NCI-H2081 (cell line): ENCODE measurements at regions not wholly inside any gene's neighbourhood (a gene's known extent, or its start where the extent isn't known, plus 50 kb on each side); places are given as distances from the start of the nearest gene placed in this dataset.

Experiments used
- DNase-seq, 2 experiments: peaks; one replicate each; lab custom pipeline; 2025; lab: John Stamatoyannopoulos, UW

GRCh38 chr1:82446236-82446635 is 645.5 kb downstream of the ADGRL2 start:
- DNase-seq, result no peak

GRCh38 chr1:82445827-82446226 is 645.1 kb downstream of the ADGRL2 start:
- no peak for DNase-seq

- DNase-seq, result no peak
Observed at GRCh38 chr1:82445132-82445531, 644.4 kb downstream of the ADGRL2 start.

GRCh38 chr1:82441402-82441801 is 640.7 kb downstream of the ADGRL2 start:
- no peak for DNase-seq

- no peak for DNase-seq
Observed at GRCh38 chr1:82423174-82423815, 622.6 kb downstream of the ADGRL2 start.

GRCh38 chr1:82421782-82422181 is 621.0 kb downstream of the ADGRL2 start:
- no peak for DNase-seq

- DNase-seq, result no peak
Observed at GRCh38 chr1:82420584-82420983, 619.9 kb downstream of the ADGRL2 start.

GRCh38 chr1:82411605-82412004 is 610.9 kb downstream of the ADGRL2 start:
- DNase-seq, result no peak

- no peak for DNase-seq
Observed at GRCh38 chr1:82405333-82405732, 604.6 kb downstream of the ADGRL2 start.

- DNase-seq, result peak in 1 of 2 experiments; percentile 35
Observed at GRCh38 chr1:82401116-82401515, 600.4 kb downstream of the ADGRL2 start.

GRCh38 chr1:82400521-82400920 is 599.8 kb downstream of the ADGRL2 start:
- no peak for DNase-seq

GRCh38 chr1:82399093-82399492 is 598.4 kb downstream of the ADGRL2 start:
- no peak for DNase-seq

GRCh38 chr1:82398357-82398756 is 597.6 kb downstream of the ADGRL2 start:
- DNase-seq, result no peak

- no peak for DNase-seq
Observed at GRCh38 chr1:82395440-82395839, 594.7 kb downstream of the ADGRL2 start.

- DNase-seq, result no peak
Observed at GRCh38 chr1:82392946-82393345, 592.2 kb downstream of the ADGRL2 start.

GRCh38 chr1:82392513-82392912 is 591.8 kb downstream of the ADGRL2 start:
- DNase-seq, result no peak

GRCh38 chr1:82391712-82392111 is 591.0 kb downstream of the ADGRL2 start:
- DNase-seq, result no peak

- no peak for DNase-seq
Observed at GRCh38 chr1:82390627-82391026, 589.9 kb downstream of the ADGRL2 start.

GRCh38 chr1:82388679-82389078 is 587.9 kb downstream of the ADGRL2 start:
- peak in 1 of 2 experiments; percentile 17 for DNase-seq

GRCh38 chr1:82387012-82387366 is 586.3 kb downstream of the ADGRL2 start:
- DNase-seq, result peak in 1 of 2 experiments; percentile 26

- no peak for DNase-seq
Observed at GRCh38 chr1:82386365-82387011, 585.8 kb downstream of the ADGRL2 start.

GRCh38 chr1:82384776-82385175 is 584.0 kb downstream of the ADGRL2 start:
- no peak for DNase-seq

- no peak for DNase-seq
Observed at GRCh38 chr1:82377201-82377884, 576.6 kb downstream of the ADGRL2 start.
